SHP77 (cell line): ENCODE measurements at regions not wholly inside any gene's neighbourhood (a gene's known extent, or its start where the extent isn't known, plus 50 kb on each side); places are given as distances from the start of the nearest gene placed in this dataset.
"Not testable (repeated sequence)": the region's sequence is repeated elsewhere in the genome, so short reads cannot be mapped to it uniquely, and the experiment has no call there.

Experiments used
- DNase-seq, 2 experiments: peaks; one replicate each; lab custom pipeline; 2025; lab: John Stamatoyannopoulos, UW

DNA sequence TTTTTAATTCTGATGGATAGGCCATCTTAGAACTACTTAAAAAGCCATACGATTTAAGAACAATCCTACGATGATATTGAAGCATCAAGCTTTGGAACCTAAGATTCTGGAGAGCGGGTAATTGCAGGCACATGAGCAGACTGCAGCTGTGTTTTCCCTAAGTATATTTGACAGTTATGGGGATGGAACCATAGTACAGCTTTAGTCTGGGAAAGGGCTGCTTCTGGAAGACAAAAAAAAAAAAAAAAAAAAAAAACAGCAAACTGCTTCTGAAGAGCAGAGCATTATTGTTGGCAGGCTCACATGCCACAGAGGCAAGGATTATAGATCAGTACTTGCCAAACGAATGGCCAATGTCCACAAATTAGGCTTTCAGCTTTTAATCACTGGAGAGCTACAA lies 1618.7 kb downstream of the AMY1C start:
- DNase-seq = no peak

DNA sequence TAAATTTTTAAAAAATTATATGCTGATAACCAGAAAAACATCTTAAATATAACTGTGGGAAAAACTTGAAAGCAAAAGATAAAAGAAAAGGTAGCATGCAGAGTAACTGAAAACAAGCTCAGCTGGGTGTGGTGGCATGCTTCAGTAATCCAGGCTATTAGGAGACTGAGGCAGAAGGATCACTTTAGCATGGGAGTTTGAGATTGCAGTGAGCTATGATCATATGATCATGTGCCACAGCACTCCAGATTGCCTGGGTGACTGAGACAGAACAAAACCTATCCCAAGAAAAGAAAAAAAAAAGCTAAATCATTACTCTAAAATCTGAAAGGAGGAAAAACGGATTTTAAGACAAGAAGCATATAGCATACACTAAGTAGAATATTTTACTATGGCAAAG lies 1624.0 kb downstream of the AMY1C start:
- no peak for DNase-seq

DNA sequence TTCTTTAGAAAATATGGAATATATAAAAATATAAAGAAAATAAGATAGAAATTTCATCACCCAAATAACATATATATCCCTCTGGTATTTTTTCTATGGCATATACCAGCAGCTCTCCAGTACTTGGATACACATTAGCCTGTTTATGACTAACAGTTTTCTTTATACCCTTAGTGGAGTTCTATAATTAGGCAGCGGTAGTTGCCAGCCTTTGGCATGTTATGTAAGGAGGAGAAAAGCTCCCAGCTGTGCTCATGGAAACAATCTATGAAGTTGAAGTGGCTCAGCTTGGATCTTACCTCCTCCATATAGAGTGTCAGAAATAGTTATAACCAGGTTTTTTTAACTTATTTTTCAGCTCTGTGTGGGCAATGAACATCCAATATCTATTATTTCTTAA lies 1636.8 kb downstream of the AMY1C start:
- DNase-seq = no peak

DNA sequence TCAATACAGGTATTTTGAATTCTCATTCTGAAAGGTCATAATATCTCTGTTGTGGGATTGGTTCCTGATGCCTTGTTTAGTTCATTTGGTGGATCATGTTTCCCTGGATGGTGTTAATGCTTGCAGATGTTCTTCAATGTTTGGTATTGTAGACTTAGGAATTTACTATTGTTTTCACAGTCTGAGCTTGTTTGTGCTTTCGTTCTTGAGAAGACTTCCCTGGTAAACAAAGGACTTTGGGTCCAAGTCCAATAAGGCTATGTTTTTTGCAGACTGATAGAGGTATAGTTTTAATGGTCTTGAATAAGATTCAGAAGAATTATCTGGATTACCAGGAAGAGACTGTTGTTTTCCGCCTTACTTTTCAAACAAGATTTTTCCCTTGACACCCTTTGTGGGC lies 1646.3 kb downstream of the AMY1C start:
- DNase-seq = no peak

DNA sequence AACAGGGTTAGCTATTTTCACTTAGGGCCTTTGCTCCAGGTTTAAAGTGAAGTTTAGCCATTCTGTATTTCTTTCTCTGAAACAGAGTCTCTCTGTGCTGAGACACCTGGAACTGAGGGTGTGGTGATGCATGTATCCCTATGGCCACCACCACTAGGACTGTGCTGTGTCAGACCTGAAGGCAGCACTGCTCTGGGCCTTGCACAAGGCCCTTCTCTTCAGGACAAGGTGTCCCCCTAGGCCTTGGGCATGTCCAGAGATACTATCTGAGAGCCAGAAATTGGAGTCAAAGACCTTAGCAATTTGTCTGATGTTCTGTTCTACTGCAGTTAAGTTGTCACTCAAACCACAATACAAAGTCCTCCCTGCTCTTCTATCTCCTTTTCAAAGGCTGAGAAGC lies 1649.2 kb downstream of the AMY1C start:
- DNase-seq = no peak

DNA sequence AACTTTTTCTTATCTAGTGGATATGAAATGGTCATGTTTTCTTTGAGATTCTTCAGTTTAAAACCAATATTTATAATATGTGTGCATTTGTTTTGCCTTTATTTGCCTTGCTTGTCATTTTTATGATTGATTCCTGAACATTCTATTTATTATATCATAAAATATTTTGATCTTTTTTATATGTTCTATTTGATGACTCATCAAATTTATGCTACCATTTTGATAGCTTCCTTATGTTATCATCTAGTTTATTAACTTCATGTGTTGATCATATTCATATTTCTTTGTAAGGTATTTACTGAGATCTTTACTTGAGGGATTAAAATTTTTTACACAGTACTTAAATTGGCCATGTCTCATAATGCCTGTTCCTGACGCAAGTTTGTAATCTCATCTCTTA lies 1650.0 kb downstream of the AMY1C start:
- no peak for DNase-seq

DNA sequence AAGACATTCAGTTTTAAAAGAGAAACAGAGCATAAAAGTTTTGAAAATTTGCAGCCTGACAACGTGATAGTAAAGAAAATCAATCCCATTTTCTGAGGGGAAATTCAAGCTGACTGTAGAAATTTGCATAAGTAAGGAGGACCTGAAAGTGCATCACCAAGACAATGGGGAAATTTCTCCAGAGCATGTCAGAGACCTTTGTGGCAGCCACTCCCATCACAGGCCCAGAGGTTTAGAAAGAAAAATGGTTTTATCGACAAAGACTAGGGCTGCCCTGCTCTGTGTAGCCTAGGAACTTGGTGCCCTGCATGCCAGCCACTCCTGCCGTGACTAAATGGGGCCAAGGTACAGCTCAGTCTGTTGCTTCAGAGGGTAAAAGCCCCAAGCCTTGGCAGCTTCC lies 1640.2 kb upstream of the PRMT6 start:
- no peak for DNase-seq

DNA sequence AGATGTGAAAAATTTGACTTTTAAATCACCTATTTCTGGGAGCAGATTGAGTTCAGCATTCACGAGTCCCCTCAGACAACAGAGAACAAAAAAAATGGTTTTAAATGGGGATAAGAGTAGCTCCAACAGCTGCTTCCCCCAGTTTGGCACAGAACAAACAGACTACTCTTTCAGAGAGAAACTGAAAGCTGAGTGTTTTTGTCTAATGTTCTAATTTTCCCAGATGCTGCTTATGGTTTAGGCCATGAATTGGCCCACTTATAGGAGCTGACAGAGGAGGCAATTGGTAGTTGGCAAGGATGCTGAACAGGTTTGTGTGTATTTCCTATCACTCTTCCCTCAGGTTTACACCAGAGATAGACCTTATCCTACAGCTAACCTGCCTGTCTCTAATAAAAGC lies 1637.4 kb upstream of the PRMT6 start:
- no peak for DNase-seq

DNA sequence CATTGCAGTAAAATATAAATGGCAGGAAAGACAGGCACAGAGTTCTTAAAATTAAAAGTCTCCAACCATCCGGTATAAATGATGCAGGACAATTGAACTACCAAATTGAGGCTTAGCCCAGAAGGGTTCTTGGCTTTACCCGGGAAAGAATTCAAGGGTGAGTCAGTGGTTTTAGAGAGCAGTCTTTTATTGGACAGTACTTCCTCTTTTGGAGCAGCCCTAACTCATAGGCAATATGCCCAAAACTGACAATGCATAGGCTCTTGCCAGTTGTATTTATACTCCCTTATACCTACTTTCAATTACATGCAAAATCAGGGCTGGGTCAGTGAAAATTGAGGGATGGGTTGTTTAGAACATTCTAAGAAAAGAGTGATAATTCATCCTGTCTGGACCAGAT lies 1628.9 kb upstream of the PRMT6 start:
- no peak for DNase-seq

DNA sequence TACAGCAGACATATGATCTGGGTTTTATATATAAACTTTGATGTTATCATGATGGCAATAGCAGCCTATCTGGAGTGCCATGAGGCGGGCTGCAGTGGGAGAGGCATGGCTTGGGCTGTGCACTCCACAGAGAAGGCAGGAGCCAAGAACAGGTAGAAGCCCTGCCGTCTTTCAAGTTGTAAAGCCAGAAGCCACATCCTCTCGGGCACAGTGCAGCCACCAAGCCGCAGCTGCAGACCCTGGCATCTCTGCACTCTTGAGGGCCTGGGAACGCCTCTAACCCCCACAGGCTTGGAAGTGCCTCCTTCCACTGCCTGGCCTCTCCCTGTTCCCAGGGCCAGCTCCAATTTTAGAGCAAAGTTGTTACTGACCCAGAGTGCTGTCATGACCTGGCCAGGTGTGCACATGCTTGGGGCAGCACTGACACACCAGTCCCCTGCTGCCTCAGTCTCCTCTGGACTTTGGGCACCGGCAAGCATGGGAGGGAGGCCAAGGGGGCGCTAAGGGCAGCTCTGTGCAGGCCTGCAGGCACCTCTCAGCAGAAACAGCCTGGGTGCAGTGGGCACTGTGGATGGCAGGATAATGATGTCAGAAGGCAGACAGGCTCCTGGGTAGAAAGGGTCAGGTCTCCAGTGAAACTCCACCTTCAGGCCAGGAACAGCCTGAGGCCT lies 1619.8 kb upstream of the PRMT6 start:
- no peak for DNase-seq

DNA sequence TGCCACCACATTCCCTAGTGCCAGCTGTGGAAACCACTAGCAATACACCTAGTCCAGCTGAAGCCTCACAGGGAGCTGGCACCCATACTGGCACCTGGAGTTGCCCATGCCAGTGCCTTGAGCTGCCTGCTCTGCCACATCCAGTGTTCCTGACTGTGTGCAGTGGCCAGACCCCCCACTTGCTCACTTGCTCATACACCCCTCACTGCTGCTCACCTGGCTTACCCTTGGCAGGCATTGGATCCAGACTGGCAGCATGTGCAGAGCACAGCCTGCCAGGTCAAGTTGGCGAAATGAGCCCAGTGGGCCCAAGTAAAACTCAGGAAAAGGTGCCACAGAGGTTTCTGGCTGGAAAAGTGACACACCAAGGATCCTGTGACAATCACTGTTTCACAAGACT lies 1618.6 kb upstream of the PRMT6 start:
- no peak for DNase-seq

DNA sequence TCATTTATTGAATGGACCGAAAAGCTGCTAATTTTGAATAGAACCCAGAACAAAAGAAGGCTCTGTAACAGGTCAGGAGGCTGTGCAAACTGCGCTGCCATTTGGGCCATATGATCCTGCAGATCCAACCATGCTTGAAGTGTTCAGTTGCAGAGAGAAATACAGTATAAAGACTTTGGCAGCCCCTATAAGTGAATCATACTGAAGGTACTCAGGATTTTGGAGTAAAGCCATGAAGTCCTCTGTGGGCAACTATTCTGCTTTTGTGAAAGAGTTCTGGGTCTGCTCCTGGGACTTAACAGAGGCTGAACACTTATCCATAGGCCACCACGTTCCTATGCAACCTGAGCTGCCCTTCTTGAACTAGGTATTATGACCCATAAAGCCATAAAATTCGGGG lies 1613.6 kb upstream of the PRMT6 start:
- DNase-seq = no peak

DNA sequence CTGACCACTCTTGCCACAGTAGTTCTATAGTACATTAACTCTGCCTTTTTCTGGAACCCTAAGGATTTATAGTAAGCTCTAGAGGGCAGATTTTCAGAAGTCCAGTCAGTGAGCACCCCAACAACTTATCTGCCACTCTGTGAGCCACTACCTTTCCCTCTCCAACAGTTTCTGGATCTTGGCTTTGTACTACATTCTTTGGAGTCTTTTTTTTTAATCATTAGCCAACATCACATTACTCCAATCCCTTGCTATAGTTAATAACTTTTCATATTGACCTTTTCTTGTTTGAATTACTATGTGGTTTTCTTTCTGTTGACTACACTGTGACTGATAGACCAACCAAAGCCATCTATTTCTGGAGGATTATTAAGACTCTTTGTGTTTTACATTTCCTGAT lies 1596.7 kb upstream of the PRMT6 start:
- no peak for DNase-seq

DNA sequence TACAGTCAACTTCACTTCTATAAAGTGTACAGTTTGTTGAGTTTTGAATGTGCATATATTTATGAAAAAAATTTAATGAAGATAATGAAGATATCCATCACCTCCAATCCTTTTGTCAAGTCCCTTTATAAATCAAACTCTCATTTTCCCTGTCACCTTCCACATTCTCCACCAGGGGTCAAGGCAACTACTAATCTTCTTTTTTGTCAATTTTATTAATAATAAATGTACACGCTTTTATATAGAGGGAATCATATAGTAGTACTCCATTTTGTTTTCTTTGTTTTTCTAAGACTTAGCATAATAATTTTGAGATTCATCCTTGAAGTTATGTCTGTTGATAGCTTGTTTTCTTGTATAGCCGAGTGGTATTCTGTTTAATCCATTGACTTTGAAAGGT lies 1594.2 kb upstream of the PRMT6 start:
- no peak for DNase-seq

DNA sequence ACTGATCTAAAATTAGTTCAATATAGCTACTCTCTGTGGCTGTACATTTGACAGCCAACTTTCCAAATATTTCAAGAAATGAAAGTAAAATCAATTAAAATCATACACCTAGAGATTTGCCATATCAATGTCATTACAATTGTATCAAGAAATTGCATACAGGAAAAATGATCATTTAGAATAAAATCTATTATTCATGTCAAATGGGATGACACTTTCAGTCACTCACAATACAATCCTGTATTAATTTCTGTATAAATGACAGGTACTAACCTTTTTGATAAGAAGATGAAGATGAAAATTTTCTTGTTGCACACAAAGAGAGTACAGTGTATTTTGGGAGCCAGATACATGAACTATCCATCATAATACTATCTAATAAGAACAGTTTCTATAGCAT lies 1588.9 kb upstream of the PRMT6 start:
- DNase-seq = no peak

DNA sequence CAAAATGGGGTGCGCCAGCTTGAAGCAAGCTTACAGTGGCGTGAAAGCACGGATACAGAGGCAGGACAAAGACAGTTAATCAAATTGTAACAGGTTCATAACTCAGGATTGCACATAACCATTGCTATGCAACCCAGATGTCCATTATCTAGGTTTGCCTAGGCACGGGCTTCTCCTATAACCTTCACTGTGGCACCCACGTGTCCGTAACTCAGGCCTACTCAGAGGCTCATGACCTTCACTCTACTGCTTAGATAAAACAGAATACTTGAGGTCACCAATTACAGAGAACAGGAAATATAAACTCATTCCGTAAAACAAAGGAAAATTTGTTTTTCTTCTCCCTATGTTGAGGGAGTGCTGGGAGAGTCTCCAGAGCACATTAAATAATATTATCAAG lies 1585.9 kb upstream of the PRMT6 start:
- DNase-seq = not testable (repeated sequence)

DNA sequence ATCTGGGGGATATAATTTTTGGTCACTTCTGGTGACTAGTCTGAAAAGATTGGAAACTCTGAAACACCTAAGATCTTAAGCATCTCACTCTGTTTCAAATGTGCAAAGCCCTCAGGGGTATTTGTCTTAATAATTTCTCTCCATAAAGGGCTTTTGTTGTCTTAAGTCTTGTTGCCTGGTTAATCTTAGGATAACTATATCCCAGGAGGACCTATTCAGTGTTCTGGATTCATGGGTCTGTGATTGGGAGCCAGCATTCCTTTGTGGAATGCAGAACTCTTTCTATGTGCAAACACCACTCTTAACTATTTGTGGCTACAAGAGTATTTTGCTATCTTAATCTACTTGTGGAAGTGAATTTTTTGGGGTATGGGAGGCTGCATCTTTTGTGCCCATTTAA lies 1573.0 kb upstream of the PRMT6 start:
- no peak for DNase-seq

DNA sequence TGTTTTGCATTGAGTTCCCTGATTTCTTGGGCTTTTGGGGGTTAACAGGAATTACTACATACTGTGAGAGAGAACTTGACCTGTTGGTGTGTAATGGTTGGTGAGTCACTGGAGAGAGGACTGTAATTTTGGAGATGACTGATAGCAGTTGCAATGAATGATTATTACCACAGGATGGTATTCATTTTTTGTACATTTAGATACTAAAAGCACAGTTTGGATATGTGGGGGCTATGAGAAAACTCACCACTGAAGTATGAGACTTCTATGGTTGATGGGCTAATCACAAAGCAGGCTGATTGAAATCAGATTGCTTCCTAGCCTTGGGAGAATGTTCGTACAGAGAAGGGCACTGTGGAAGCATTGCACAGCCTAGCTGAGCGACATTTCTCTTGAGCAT lies 1571.3 kb upstream of the PRMT6 start:
- DNase-seq = no peak

DNA sequence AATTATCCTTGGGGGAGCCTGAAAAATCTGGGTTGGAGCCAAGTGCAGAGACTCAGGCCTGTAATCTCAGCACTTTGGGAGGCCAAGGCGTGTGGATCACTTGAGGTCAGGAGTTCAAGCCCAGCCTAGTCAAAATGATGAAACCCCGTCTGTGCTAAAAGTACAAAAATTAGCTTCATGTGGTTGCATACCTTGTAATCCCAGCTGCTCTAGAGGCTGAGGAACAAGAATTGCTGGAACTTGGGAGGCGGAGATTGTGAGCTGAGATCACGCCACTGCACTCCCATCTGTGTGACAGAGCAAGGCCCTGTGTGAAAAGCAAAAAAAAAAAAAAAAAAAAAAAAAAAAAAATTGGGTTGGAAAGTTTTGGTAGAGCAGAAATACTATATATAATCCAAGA lies 1563.6 kb upstream of the PRMT6 start:
- no peak for DNase-seq

DNA sequence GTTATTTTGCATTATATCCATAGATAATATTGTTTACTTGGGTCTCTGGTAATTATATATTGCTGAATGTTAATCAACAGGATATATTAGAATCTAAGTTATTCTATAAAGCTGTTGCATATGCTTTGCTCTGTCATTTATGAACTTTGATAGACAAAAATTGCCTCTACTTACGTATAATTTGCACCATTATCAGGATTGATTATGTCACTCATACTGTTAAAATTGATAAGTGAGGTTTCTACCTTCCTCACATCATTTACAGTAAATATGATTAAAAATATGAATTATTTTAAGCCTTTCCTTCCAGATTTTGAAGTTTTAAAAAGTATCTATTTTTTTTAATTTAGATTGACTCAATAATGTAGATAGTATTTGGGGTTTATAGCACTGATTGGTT lies 1540.4 kb upstream of the PRMT6 start:
- DNase-seq = no peak

DNA sequence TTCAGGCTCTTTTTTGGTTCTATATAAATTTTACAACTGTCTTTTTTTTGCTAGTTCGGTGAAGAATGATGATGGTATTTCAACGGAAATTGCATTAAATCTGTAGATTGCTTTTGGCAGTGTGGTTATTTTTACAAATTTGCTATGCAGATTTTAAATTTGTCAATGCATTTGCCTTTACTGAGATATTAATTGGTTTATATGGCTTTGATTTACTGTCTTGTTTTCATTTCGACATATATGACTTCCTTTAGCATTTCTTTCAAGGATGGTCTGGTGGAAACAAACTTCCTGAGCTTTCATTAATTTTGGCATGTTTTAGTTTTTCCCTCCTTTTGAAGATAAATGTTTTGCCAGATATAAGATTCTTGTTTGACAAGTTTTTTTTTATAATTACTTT lies 1522.5 kb upstream of the PRMT6 start:
- no peak for DNase-seq

DNA sequence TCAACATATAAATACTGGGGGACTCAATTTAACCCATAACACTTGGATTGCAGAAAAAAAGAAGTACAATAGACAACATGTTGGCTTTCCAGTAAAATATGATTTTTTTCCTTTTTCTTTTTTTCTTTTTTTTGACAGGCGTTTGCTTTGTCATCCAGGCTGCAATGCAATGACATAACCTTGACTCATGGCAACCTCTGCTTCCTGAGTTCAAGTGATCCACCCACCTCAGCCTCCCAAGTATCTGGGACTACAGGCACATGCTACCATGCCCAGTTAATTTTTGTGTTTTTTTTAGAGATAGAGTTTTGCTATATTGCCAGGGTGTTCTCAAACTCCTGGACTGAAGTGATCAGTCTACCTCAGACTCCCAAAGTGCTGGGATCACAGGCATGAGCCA lies 1512.0 kb upstream of the PRMT6 start:
- no peak for DNase-seq

DNA sequence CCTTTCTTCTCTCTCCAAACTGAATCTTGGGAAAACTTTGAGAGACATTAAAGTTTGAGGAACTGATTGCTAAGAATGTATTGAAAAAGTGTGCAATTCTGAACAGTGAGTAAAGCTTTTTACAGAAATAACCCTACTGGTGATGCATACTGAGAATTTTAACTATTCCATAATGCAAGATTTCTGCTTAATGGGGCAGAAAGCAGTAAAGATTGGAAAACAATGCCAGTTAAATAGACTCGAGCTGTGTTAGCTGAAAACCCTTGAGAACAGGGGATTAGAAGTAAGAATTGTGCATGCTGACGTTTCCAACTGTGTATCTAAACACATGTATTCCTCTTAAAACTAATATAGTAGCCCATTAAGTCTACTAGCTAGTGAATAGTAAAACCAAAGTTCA lies 1500.2 kb upstream of the PRMT6 start:
- DNase-seq = no peak

DNA sequence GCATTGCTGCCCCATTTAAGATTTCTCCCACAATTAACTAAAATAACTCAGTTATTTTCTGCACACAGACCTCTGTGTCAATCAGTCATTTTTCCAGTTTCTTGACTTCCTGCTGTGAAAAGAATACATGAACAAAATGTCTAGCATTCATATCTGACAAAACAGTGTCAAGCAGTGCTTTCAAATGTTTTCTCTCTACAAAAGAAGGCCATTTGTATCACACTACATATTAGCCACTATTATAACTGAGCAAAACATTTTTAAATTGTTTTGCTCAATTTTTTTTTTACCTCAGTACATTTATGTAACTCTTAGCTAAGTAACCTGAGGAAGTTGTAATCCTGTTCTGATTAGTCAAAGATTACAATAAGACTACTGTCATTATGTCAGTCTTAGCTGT lies 1498.5 kb upstream of the PRMT6 start:
- no peak for DNase-seq

DNA sequence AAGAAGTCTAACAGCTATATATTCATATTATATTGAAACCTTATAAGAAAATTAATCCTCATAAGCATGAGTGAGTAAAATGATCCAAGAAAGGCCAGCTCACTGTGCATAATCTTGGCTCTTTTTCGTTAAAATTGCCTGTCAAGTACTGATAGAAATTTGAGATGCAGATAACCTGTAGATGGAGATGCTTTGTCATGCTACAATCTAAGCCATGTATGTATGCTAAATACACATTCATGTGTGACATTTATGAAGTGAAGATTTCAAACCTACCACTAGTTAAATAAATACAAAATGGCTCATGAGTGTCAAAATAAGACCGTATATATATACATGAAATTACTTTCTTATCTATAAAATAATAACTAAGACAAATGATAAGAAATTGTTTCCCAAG lies 1491.5 kb upstream of the PRMT6 start:
- no peak for DNase-seq
